HCT116 (cell line): ENCODE measurements at regions not wholly inside any gene's neighbourhood (a gene's known extent, or its start where the extent isn't known, plus 50 kb on each side); places are given as distances from the start of the nearest gene placed in this dataset.

Experiments
- ATAC-seq: fragments of 200-7000 bp; cut with Tn5 transposase; 2 replicates; pipeline ENCODE4 v1.9.1; 2020; ENCODE audit warnings: mild to moderate bottlenecking, moderate library complexity
- BruUV-seq: library from RNA; stranded (reverse); fragments of 400-500 nt; replicated peaks from 2 replicates; lab custom pipeline; 2021; lab: Mats Ljungman, UMichigan
- CTCF ChIA-PET: fragments of 300-600 bp; sonication (Branson Sonifier 250); formaldehyde crosslinking; loops from one replicate; lab custom pipeline; 2021; ENCODE audit warnings: antibody characterized with exemption; lab: Charles Lee
- POLR2A ChIA-PET: fragments of 300-600, 350-600 bp; sonication (Branson Sonifier 250); formaldehyde crosslinking; loops from one replicate; lab custom pipeline; 2021; ENCODE audit warnings: antibody characterized with exemption; lab: Charles Lee
- RAD21 ChIA-PET, 2 experiments: fragments of 300-600 bp; sonication (Branson Sonifier 250); formaldehyde crosslinking; loops; one replicate each; lab custom pipeline; 2023; ENCODE audit warnings: low total read pairs in 2 of 2; ENCODE audit not compliant: uncharacterized antibody in 2 of 2, unreplicated experiment in 2 of 2, low non-redundant PET in 1 of 2; lab: Charles Lee
- DNase-seq: peaks from one replicate; pipeline ENCODE4 v3.0.0-alpha.2; 2010; ENCODE audit warnings: low read depth, low spot score
- H2AFZ ChIP-seq: fragments of 200-600 bp; shearing (Covaris generic), sonication (generic); 2 replicates; pipeline ENCODE4 v1.6.1; 2017; ENCODE audit warnings: low read depth, mixed run types, mixed read lengths, antibody characterized with exemption, low read length; ENCODE audit not compliant: poor library complexity, severe bottlenecking
- H3K27ac ChIP-seq: 2 replicates; pipeline ENCODE4 v1.5.1; 2012; ENCODE audit warnings: low read depth, low read length
- H3K27me3 ChIP-seq: fragments of 200-600 bp; sonication (generic); 2 replicates; pipeline ENCODE4 v1.6.1; 2016; ENCODE audit warnings: mixed run types, low read length, mixed read lengths; ENCODE audit not compliant: insufficient read depth
- H3K36me3 ChIP-seq, 2 experiments: fragments of 200-500 bp in 1 of 2; fragments of 200-600 bp in 1 of 2; sonication (Bioruptor generic) in 1 of 2; sonication (generic) in 1 of 2; 2 replicates each; pipeline versions ENCODE4 v1.5.1 to v1.6.1; 2014 to 2016; ENCODE audit warnings: low read length in 2 of 2, inconsistent platforms in 1 of 2, mixed read lengths in 1 of 2, mixed run types in 1 of 2; ENCODE audit not compliant: insufficient read depth in 2 of 2, control insufficient read depth in 1 of 2
- H3K4me1 ChIP-seq, 2 experiments: fragments of 200-600 bp in 1 of 2; sonication (generic) in 1 of 2; 2 replicates each; pipeline versions ENCODE4 v1.5.1 to v1.6.1; 2012 to 2017; ENCODE audit warnings: low read length in 2 of 2, inconsistent platforms in 1 of 2, mild to moderate bottlenecking in 1 of 2, mixed read lengths in 1 of 2, mixed run types in 1 of 2, moderate library complexity in 1 of 2; ENCODE audit not compliant: insufficient read depth in 2 of 2, control insufficient read depth in 1 of 2
- H3K4me2 ChIP-seq: fragments of 200-600 bp; sonication (generic); 2 replicates; pipeline ENCODE4 v1.6.1; 2017; ENCODE audit warnings: mixed run types, low read length, mixed read lengths
- H3K4me3 ChIP-seq, 2 experiments: fragments of 200-600 bp in 1 of 2; sonication (generic) in 1 of 2; replicated peaks in 1 of 2; 2 replicates each; pipeline ENCODE4 v1.5.1; 2011 to 2016; ENCODE audit warnings: low read length in 2 of 2, control low read depth in 1 of 2, low read depth in 1 of 2, mild to moderate bottlenecking in 1 of 2, mixed read lengths in 1 of 2, mixed run types in 1 of 2
- H3K79me2 ChIP-seq: fragments of 200-600 bp; sonication (generic); 2 replicates; pipeline ENCODE4 v1.6.1; 2017; ENCODE audit warnings: mild to moderate bottlenecking, mixed run types, low read length, moderate library complexity, mixed read lengths; ENCODE audit not compliant: insufficient read depth
- H3K9ac ChIP-seq: fragments of 200-600 bp; sonication (generic); 2 replicates; pipeline ENCODE4 v1.6.1; 2016; ENCODE audit warnings: low read length, mixed read lengths
- H3K9me2 ChIP-seq: fragments of 200-600 bp; sonication (generic), shearing (Covaris generic); 2 replicates; pipeline ENCODE4 v1.6.1; 2017; ENCODE audit warnings: mixed run types, mild to moderate bottlenecking, moderate library complexity; ENCODE audit not compliant: insufficient read depth
- H3K9me3 ChIP-seq, 2 experiments: fragments of 200-500 bp in 1 of 2; fragments of 200-600 bp in 1 of 2; sonication (Bioruptor generic) in 1 of 2; sonication (generic) in 1 of 2; 2 replicates each; pipeline ENCODE4 v1.6.1; 2014 to 2017; ENCODE audit warnings: low read length in 2 of 2, mixed read lengths in 2 of 2, inconsistent platforms in 1 of 2, low read depth in 1 of 2, mild to moderate bottlenecking in 1 of 2, mixed run types in 1 of 2, moderate library complexity in 1 of 2; ENCODE audit not compliant: control insufficient read depth in 1 of 2, insufficient read depth in 1 of 2
- H4K20me1 ChIP-seq: fragments of 200-600 bp; sonication (generic), shearing (Covaris generic); 2 replicates; pipeline ENCODE4 v1.6.1; 2017; ENCODE audit warnings: mixed run types, mild to moderate bottlenecking, moderate library complexity; ENCODE audit not compliant: insufficient read depth
- CEBPB ChIP-seq: IDR thresholded peaks from 2 replicates; pipeline ENCODE4 v1.6.1; 2012; ENCODE audit warnings: low read depth
- EZH2 ChIP-seq: fragments of 200-600 bp; sonication (generic); IDR thresholded peaks from 2 replicates; pipeline ENCODE4 v1.6.1; 2017; ENCODE audit warnings: antibody characterized with exemption, mixed run types
- EZH2phosphoT487 ChIP-seq: fragments of 200-600 bp; IDR thresholded peaks from 2 replicates; pipeline ENCODE4 v1.6.1; 2018; ENCODE audit warnings: antibody characterized with exemption, borderline replicate concordance
- FOSL1 ChIP-seq: IDR thresholded peaks from 2 replicates; pipeline ENCODE4 v1.6.1; 2012; ENCODE audit warnings: low read depth
- JUND ChIP-seq: IDR thresholded peaks from 2 replicates; pipeline ENCODE4 v1.6.1; 2012
- POLR2A ChIP-seq: IDR thresholded peaks from 2 replicates; pipeline ENCODE4 v1.7.0; 2011; ENCODE audit warnings: borderline replicate concordance; ENCODE audit not compliant: insufficient read depth, insufficient read length; ENCODE audit errors: extremely low read depth
- POLR2AphosphoS5 ChIP-seq: IDR thresholded peaks from 2 replicates; pipeline ENCODE4 v1.6.1; 2011; ENCODE audit warnings: mild to moderate bottlenecking, low read depth, low read length, moderate library complexity
- RAD21 ChIP-seq: IDR thresholded peaks from 2 replicates; pipeline ENCODE4 v1.6.1; 2012; ENCODE audit warnings: low read depth, mild to moderate bottlenecking
- SIN3A ChIP-seq: IDR thresholded peaks from 2 replicates; pipeline ENCODE4 v1.6.1; 2012; ENCODE audit warnings: low read depth
- SP1 ChIP-seq: IDR thresholded peaks from 2 replicates; pipeline ENCODE4 v1.6.1; 2012; ENCODE audit warnings: low read depth
- ZFX ChIP-seq: fragments of 450-650 bp; IDR thresholded peaks from 2 replicates; pipeline ENCODE4 v1.6.1; 2017
- ZNF274 ChIP-seq: fragments of 200-500 bp; sonication (Bioruptor generic); IDR thresholded peaks from 2 replicates; pipeline ENCODE4 v1.6.1; 2014; ENCODE audit warnings: mild to moderate bottlenecking, low read depth, low read length, inconsistent platforms
- intact Hi-C: fragments of 100-400 bp; cut with micrococcal nuclease; formaldehyde crosslinking; loops from 2 replicates; pipeline ENCODE4 v1.10.0; 2022
- TF ChIP-seq, protein P1 (sequence below): IDR thresholded peaks from 2 replicates; pipeline ENCODE4 v1.6.1; 2012
- TF ChIP-seq, protein P2 (sequence below): IDR thresholded peaks from 2 replicates; pipeline ENCODE4 v1.6.1; 2012
- TF ChIP-seq, protein P3 (sequence below): IDR thresholded peaks from 2 replicates; pipeline ENCODE4 v1.6.1; 2012; ENCODE audit warnings: low read depth

DNA sequence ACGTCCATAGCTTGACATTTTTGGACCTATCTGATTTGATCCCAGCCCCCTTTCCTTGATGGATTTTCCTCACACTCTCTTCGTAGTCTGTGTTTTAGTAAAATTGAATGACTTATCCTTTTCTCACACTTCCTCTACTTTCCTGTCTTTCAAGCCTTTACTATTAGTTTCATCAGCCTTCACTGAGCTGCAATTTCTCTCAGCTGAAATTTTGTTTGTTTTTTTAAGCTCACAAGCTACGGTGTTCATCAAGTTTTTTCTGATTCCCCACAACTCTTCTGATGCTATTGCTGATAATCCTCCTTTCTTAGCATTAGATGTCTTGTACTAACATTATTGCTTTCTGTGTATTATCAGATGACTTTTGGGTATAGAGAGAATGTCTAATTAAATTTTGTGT, 263.7 kb downstream of the TBX18 start:
- Histone ChIP-seq H3K4me1 (no peaks in the 10 kb centered on the region), H3K79me2 (no peaks in the 10 kb centered on the region), H3K27me3 (no peaks in the 10 kb centered on the region), H3K9me3 (no peaks in the 10 kb centered on the region), H3K9ac (no peak overlapping the region), H3K4me2 (no peak overlapping the region), H2AFZ (no peak overlapping the region), H3K27ac (no peak overlapping the region), H4K20me1 (no peaks in the 10 kb centered on the region), H3K36me3 (no peaks in the 10 kb centered on the region)
- no peak for DNase-seq
- CTCF ChIA-PET = no interaction called here
- BruUV-seq = no TSS peak
- ATAC-seq = no peak
- no peak for TF ChIP-seq POLR2AphosphoS5
- TF ChIP-seq JUND = no peak
- TF ChIP-seq EZH2phosphoT487 = no peak
- no peak for TF ChIP-seq RAD21
- no peak for TF ChIP-seq FOSL1
- no peak for TF ChIP-seq SIN3A
- TF ChIP-seq, protein P1, sequence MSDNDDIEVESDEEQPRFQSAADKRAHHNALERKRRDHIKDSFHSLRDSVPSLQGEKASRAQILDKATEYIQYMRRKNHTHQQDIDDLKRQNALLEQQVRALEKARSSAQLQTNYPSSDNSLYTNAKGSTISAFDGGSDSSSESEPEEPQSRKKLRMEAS = no peak
- TF ChIP-seq, protein P2, sequence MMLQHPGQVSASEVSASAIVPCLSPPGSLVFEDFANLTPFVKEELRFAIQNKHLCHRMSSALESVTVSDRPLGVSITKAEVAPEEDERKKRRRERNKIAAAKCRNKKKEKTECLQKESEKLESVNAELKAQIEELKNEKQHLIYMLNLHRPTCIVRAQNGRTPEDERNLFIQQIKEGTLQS = no peak
- no peak for TF ChIP-seq ZNF274
- TF ChIP-seq, all 23 proteins: peak for 0
- H3K4me3 ChIP-seq = no peak overlapping the region
- ChIA-PET POLR2A (interaction anchor here (0.6 kb wide), 1 partner anchor 43 kb away, joined by 3 read pairs; no protein-coding TSS in a partner anchor), RAD21 (no interaction called here)
- intact Hi-C loops = no loop called here
- H3K9me2 ChIP-seq = no peaks in the 10 kb centered on the region

DNA sequence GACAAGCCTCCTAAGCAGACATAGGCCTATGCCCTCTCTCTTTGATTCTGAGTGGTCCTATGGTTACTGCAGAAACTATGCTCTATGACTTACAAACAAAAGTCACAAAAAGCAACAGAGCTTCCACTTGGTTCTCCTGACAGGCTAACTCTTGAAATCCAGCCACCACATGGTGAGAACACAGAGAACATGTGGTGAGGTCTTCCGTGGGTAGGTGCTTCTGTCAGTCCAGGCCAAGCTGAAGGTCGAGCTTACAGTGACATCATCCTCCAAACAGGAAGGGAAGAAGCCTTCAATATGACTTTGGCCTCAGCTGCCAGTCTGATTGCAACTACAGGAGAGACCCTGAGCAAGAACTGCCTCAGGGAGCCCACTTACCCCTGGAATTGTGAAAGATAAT, 265.5 kb downstream of the TBX18 start:
- Histone ChIP-seq H3K9me3 (no peaks in the 10 kb centered on the region), H3K27ac (no peak overlapping the region), H3K27me3 (no peaks in the 10 kb centered on the region), H3K9me2 (no peaks in the 10 kb centered on the region), H3K4me3 (no peak overlapping the region), H3K79me2 (no peaks in the 10 kb centered on the region), H2AFZ (no peak overlapping the region), H4K20me1 (no peaks in the 10 kb centered on the region), H3K9ac (no peak overlapping the region), H3K4me1 (no peaks in the 10 kb centered on the region), H3K4me2 (no peak overlapping the region), H3K36me3 (no peaks in the 10 kb centered on the region)
- intact Hi-C loops = no loop called here
- ChIA-PET RAD21 (no interaction called here), CTCF (no interaction called here), POLR2A (no interaction called here)
- ATAC-seq (no peak), DNase-seq (no peak)
- no TSS peak for BruUV-seq
- TF ChIP-seq EZH2phosphoT487 (no peak), SP1 (no peak), ZFX (no peak), SIN3A (no peak), JUND (no peak), CEBPB (no peak), POLR2A (no peak), EZH2 (no peak)
- TF ChIP-seq, protein P3, sequence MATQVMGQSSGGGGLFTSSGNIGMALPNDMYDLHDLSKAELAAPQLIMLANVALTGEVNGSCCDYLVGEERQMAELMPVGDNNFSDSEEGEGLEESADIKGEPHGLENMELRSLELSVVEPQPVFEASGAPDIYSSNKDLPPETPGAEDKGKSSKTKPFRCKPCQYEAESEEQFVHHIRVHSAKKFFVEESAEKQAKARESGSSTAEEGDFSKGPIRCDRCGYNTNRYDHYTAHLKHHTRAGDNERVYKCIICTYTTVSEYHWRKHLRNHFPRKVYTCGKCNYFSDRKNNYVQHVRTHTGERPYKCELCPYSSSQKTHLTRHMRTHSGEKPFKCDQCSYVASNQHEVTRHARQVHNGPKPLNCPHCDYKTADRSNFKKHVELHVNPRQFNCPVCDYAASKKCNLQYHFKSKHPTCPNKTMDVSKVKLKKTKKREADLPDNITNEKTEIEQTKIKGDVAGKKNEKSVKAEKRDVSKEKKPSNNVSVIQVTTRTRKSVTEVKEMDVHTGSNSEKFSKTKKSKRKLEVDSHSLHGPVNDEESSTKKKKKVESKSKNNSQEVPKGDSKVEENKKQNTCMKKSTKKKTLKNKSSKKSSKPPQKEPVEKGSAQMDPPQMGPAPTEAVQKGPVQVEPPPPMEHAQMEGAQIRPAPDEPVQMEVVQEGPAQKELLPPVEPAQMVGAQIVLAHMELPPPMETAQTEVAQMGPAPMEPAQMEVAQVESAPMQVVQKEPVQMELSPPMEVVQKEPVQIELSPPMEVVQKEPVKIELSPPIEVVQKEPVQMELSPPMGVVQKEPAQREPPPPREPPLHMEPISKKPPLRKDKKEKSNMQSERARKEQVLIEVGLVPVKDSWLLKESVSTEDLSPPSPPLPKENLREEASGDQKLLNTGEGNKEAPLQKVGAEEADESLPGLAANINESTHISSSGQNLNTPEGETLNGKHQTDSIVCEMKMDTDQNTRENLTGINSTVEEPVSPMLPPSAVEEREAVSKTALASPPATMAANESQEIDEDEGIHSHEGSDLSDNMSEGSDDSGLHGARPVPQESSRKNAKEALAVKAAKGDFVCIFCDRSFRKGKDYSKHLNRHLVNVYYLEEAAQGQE = no peak
- TF ChIP-seq, protein P1 = no peak
